Activated effector memory CD4-positive, alpha-beta T cell treated with anti-CD3 and anti-CD28 coated beads, Interleukin-2, amount 50 U/mL, for 16 hours (primary cell): ENCODE measurements at regions not wholly inside any gene's neighbourhood (a gene's known extent, or its start where the extent isn't known, plus 50 kb on each side); places are given as distances from the start of the nearest gene placed in this dataset.
"Not testable (repeated sequence)": the region's sequence is repeated elsewhere in the genome, so short reads cannot be mapped to it uniquely, and the experiment has no call there.

ENCODE experiments used
- DNase-seq: peaks from one replicate; pipeline ENCODE4 v3.0.0-alpha.2; 2020

DNA sequence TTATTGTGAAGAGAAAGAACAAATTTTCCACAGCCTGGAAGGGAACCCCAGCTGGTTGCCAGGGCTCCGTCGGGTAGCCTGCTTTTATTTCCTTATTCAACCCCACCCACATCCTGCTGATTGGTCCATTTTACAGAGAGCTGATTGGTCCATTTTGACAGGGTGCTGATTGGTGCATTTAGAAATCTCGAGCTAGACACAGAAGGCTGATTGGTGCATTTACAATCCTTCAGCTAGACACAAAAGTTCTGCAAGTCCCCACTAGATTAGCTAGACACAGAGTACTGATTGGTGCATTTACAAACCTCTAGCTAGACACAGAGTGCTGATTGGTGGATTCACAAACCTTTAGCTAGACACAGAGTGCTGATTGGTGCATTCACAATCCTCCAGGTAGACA is 241.1 kb downstream of the TFEC start:
- DNase-seq = not testable (repeated sequence)

DNA sequence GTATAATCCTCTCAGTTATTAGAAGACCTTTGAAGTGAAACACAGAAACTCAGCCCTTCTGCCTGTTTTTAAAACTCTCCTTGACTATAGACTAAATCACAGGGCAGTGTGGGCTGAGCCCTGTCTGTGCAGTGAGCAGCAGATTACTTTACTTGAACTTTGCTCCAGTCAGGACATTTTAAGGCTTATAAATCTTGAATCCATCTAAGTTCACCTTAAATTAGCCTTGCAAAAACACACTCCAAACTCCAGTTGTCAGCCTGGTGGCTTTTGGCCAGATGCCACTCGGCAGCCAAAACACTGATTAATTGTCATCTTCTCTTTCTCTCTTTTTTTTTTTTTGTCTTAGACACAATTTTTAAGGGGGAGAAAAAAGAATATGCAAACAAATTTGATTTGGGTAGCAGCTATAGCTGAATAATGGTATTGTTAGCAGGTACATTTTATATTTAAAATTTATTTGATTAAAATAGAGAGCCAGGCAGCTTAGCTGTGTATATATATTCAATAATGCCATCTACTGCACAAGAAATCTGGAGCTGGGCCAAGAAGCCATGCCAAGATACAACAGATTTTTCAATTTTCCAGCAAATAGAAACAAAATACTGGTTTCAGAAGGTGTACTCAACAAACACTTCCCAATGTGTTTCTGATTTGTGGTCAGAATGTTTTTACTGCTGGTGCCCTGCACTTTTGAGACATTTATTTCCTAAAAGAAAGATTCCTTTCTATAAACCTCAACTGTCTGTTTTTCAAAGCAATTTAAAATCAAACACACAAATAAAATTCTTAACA is 247.7 kb downstream of the TFEC start:
- no peak for DNase-seq

DNA sequence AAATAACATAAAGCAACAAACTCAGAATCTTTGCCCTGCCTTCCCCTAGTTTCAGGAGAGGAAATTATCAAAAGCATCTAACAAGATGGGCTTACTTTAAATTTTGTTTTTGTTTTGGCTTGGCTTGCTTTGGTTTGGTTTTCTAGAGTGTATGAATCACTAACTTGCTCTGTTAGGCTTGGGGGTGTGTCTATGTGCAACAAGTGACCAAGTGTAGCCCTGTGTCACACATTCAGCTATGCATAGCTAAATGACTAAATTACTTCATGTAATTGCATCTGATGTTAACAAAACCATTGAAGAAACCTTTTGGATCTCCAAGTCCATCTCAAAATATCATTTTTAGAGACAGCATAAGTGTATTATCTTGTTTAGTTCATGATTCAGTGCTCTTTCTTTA is 251.0 kb downstream of the TFEC start:
- no peak for DNase-seq

DNA sequence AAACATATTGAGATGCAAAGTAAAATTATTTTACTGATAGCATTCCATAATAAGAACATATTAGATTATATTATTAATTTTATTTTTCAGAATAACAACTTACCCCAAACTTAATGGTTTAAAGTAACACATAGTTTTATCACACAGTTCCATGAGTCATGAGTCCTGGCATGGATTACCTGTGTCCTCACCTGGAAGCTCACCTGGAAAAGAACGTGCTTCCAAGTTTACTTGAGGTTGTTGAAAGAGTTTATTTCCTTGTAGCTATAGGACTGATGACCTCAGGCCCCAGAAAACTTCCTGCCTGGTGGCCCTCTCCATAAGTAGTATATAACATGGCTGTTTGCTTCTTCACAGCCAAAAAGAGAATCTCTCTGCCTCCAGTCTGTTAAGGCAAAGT is 254.6 kb downstream of the TFEC start:
- no peak for DNase-seq

DNA sequence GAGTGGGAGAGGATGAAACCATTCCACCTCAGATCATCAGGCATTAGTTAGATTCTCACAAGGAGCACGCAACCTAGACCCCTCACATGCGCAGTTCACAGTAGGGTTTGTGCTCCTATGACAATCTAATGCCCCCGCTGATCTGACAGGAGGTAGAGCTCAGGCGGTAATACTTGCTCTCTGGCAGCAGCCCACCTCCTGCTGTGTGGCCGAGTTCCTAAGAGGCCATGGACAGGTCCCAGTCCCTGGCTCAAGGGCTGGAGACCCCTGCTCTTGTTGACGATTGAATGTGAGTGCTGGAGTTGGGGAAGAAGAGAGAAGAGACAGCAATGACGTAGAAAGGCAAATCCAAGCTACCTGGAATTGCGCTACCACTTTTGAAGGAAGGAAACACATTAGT is 267.2 kb downstream of the TFEC start:
- DNase-seq = no peak

DNA sequence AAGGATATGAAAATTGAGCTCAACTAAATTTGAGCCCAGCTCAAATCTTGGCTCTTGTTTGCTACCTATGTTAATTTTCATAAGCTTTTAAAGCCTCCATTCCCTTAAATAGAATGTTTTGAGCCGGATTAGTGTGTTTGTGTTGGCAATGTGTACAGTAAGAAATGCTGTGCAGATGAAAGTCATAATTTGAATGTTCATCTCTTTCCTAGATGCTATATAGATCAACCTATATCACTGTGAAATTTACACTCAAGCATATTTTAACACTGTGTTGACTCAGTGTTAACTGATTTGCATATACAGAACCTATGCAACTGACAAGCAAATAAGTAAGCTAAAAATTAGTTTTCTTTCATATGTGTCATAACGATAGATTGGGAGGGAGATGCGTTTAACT is 272.5 kb downstream of the TFEC start:
- DNase-seq = no peak

DNA sequence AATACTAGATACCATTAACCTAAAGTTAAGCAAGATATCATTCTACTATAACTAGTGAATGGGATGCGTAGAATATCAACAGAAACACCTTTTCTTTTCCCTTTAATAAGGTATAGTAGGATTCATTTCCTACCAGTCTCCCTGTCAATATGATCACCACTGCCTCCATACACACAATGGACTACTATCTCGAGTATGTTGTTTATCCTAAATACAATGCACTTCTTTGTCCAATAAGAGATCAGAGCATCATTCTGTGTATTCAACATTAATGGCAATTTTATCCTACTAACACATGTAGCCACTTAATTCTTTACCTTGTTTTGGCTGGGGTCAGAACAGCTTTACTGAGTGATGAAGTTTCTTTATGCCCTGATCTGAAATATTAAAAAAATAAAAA is 276.3 kb downstream of the TFEC start:
- no peak for DNase-seq

DNA sequence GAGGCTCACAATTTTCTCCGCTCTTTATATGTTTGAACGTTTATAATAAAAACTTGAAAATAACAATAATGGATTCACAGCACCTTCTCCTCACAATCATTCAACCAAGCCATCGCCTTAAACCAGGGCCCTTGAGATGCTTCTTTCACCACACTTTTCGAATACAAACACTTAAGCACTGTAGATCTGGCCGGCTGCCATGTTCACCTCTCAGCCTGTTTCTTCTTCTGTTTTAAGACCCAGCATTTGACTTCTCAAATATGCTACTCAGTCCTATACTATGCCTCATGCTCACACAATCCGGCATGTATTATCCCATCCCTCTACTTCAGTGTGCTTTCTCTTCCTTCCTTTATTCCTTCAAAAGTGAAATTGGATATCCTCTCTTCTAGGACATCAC is 280.6 kb downstream of the TFEC start:
- DNase-seq = no peak

DNA sequence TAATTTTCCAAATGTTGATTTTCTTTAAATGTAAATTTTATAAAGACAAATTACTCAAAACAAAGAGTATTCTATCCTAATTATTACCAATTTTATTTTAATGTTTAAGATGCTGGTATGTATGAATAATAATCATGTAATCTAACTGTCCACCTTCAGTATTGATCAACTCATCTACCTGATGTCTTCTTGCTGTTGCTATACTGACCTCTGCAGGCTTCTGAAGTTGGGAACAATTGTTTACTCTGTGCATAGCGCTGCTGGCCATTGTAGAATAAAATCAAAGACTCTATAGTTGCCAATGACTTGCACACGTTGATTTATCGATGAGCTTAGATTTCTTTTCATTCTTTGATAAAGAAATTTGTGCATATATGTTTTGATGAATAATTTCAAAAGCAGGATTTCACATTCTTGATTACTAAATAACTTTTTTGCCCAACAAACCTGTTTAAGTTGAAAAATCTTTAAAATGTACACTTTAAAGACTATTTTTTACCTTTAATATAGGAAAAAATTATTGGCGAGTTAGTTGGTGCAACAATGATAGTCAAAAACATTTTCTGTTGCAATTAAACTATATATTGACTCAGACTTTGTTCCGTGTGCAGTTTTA is 282.3 kb downstream of the TFEC start:
- no peak for DNase-seq

DNA sequence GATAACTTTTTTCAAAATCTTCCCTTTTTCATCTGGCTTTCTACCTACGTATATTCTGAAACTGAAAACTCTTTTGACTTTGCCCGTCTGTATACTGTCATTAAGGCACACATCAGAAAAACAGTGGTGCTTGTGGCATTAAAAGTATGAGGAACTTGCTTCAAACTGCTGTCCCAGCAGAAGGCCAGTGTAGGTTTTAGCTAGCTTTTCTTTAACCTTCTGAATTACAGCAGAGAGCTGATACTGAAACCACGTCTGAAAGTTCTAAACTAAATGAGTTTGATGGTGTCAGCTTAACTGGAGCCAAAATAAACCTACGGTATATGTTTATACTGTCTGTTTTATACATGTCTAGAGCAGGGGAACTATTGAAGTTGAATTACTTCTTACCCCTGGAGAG is 283.4 kb downstream of the TFEC start:
- no peak for DNase-seq

DNA sequence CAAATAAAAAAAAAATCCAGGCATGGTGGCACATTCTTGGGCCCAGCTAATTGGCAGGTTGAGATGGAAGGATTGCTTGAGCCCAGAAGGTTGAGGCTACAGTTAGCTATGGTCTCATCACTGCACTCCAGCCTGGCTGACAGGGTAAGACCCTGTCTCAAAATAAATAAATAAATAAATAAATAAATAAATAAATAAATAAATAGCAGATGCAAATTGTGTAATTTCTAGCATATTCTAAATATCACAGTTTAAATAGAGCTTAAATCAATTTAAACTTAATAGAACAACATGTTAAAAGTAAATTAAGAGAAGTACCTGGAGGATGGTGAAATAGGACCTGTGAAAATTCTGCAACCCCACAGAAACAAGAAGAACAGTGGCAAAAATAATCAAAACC is 290.5 kb downstream of the TFEC start:
- DNase-seq = no peak

DNA sequence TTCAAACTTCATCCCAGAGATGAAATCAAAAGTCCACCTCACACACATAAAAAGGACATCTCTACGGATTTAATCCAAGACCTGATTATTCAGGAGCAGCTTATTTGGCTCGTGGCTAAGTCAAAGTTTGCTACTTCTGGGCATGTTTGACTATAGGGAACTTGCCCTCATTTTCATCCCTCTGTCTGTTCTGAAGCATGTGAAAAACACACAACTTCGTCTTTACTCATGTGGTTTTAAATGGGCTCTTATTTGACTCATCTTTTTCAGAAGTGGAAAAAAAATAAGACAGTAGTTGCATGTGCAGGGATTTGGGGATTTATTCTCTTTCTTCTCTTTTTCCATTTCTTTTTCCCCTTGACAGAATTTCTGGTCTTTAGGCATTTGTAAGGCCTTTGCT is 295.9 kb downstream of the TFEC start:
- no peak for DNase-seq

DNA sequence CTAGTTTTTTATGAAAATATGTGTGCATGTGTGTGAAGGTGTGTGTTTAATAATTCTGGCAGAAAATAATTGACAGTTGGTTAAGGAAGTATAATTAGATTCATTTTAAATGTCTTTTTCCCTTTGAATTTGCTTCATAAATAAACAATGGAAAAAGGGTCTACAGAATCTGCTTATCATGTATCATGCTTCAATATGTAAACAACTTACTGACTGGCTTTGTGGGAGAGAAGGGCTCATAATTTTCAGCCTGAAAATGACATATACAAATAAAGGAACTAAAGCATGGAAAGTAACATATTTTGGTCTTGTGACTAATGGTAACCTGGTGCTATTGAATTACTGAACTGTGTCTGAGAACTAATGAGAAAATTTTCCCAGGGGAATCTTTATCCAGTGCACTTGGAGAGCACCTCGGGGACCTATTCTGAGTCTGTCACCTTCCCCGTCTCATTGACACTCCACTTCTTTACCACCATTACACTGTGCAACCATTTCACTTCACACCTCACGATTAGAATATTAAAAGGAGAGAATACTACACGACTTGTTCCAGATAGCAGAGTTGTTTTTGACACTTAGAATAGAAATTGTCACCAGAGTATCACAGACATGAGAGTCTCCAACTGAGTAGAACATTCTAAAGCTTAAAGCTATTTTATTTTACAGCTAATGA is 298.6 kb downstream of the TFEC start:
- DNase-seq = no peak

DNA sequence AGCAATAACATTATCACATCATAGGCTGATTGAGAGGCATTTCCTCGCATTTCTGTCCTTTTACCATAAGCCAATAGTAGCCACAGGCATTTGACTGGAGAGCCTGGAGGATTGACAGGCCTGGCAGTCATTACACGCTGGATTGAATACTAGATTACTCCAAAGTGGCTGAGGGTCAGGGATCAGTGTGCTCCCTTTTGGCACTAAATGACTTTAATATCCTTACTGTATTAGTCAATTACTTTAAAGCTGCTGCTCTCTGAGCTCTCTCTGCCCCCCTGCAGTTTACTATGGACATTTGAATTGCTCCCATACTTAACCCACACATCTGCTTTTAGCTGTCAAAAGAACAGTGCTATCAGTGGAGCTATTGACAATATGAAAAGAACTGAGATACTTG is 302.0 kb downstream of the TFEC start:
- DNase-seq = no peak

DNA sequence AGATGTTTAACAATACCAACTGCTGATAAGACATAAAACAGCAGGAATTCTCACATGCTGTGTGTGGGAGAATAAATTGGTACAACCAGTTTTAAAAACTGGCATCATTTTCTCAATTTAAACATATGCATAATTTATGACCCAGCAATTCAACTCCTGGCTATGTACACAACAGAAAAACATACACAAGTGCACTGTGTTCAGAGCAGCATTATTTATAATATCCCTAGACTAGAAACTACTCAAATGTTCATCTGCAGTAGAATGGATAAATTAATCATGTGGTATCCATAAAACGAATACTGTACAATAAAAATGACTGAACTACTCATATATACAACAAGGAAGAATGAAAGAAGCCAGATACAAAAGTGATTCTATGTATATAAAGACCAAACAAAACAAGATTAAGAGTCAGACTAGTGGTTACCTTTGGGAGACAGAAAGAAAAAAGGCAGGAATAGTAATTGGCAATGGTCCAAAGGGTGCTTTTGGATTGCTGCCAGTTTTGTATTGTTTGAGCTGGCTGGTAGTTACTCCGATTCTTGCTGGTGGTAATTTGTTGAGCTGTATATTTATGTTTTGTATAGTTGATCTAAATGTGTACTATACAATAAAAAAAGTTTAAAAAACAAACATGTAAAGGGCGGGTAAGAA is 306.0 kb downstream of the TFEC start:
- DNase-seq = no peak

DNA sequence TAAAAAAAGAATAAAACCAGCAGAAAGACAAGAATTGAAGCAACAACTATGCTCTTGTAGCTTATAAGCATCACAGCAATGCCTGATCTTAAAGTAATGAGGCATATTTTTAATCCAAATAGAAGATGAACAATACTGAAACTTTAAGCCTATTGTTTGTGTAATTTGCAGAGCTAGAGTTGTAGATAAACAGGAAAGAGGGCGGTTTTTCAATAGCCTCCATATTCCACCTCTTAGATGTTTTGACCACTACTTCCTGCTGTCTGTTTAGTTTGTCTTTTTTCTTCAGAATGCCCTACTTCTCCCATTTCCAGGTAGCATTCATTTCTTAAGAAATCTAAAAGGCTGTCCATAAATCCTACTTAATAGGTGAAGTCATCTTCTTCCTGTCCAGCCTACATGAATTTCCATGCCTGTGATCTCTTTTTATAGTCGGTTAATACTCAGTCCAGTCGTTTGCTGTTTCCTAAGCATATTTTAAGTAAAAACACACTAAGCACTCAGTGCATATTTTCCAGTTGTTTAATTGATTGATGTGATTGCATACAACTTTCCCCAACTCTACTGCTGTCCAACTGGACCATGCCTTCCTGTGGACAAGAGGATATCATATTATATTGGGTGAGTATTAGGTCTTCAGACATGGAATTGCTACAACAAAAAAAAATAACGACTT is 308.1 kb downstream of the TFEC start:
- no peak for DNase-seq

DNA sequence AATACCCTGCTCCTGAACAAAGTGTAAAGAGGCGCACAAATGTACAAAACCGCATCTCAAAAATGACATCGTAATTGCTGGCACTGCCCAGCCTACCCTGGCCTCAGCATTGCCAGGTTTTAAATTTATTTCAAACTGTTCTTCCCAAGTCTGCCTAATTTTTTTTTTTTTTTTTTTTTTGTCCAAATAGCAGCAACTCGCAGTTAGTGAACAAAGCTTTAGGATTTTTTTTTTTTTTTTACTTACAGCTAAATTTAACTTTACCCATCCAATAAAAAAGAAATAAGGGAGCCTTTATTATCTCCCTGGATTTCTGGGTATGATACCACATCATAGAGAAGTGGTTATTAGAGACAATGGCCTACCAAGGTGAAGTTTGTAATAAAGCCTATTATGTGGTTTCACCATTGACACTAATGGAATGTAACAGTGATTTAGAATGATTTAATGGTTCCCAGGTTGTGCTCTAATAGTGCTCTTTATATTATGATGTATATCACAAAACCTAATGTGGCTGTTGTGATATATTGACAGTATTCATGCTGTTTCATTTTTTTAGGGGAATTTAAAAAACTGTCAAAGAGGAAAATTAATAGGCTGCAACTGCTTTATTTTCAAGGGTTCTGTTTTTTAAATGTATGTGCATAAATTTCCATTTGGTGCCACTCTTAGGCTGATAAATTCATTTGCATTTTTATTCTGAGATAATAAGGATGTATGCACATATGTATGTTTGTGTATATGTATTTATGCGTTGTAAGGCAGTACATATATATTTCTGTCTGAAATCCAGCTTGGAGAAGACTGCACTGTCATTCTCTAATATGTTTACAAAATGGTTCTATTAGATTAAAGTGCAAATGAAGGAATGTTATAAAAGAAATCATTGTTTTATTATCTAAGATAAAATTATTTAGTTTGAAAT is 309.0 kb downstream of the TFEC start:
- no peak for DNase-seq

DNA sequence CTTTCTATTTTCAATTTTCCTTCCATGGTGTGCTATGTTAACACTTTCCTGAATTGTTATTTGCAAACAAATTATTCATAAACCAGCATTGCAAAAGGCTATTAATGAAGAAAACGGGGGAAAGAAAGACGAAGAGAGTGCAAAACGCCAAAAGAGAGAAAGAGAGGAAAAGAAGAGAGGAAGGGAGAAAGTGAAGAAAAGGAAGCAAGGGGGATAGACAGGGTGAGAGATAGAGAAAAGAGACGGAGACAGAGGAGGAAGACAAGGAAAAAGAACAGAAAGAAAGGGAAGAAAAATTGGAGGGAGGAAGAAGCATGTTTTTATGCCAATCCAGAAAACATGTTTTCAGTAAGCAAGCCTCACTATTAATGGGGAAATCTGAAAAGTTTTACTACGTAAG is 310.6 kb downstream of the TFEC start:
- DNase-seq = no peak

DNA sequence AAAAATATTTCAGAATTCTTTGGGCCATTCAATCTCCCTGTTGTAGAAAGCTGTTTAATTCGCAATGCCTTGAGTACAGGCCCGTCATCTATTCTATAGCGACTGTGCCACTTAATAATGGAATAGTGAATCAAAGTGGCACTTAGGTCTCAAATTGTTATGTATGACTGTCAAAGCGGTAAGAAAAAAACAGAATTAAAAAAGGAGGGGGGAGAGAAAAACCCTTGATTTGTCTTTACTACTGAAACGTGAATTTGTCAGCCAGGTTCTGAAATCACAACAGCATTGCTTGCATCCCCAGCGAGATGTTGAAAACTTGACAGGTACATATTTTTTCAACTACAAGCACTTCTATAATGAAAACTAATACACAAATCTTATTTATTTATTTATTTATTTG is 320.9 kb downstream of the TFEC start:
- DNase-seq = no peak

DNA sequence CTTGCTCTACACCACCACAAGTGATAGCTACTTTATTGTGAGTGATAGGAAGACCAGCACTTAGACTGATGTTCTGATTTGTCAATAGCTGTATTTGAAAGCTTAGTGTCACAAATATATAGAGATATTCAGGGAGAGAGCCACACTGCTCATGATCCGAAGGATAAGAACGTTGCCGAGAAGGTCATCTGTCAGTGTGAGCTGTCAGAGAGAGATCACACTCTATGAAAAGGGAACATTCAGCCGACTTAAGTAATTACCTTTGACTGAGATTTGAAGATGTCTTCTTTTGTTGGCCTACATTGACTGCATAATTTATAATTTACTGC is 322.6 kb downstream of the TFEC start:
- no peak for DNase-seq

DNA sequence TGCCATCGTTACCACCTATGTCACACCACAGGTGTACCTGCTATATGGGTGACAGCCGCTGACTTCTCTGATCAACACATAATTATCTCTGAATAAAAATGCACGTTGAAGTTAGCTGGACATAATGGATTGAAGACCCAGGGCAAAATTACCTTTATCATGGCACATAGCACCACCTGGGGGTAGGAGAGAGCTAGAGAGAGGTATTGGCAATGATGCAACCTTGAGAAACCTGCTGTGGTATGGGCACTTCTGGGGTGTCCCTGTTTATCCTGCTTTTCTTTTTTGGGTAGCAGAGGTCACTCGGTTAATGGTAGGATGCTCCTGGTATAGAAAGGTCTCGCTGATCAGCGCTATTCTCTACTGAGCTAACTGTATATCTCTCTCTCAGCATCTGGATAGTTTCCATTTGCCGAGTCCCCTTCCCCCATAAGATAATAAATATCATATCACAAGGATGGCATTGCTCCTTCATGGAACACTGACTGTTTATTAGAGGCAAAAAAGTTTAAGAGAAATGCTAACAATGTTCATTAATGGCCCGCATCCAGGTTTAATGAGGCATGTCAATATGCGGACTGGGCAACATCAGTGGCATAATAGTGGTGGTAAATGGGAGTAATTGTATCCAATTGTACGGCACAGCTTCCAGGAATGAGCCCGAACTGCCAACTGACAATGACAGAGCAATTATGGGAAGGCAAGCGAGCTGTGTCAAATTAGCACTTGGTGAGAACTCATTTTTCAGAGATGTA is 323.1 kb downstream of the TFEC start:
- DNase-seq = no peak

DNA sequence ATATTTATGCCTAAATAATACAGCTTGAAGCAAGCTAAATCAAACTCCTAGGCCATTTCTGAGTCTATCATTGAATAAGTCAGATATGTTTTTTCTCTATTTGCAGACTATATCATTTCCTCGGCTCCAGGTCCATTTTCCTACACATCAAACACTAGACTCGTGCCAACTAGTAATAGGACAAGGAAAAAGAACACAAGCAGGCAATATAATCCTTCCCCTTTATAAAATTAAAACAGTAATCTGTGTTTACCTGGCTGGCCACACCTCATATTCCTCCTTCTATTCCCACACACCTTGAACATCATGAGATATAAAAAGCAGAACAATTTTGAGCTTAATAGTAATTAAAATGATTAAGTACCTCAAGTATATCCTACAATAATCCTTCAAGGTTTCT is 325.7 kb downstream of the TFEC start:
- no peak for DNase-seq
